Epithelial cell of esophagus (primary cell): ENCODE measurements at regions not wholly inside any gene's neighbourhood (a gene's known extent, or its start where the extent isn't known, plus 50 kb on each side); places are given as distances from the start of the nearest gene placed in this dataset.

Experiments
- DNase-seq: peaks from one replicate; pipeline ENCODE4 v3.0.0; 2010; ENCODE audit warnings: low read depth
- H3K4me3 ChIP-seq: 2 replicates; pipeline ENCODE4 v1.5.1; 2011; ENCODE audit warnings: mild to moderate bottlenecking, low read length, control low read depth
- CTCF ChIP-seq: IDR thresholded peaks from 2 replicates; pipeline ENCODE4 v1.5.1; 2011; ENCODE audit warnings: low read depth, mild to moderate bottlenecking, low read length, control low read depth, inconsistent platforms; ENCODE audit not compliant: insufficient read depth; ENCODE audit errors: missing control alignments

DNA sequence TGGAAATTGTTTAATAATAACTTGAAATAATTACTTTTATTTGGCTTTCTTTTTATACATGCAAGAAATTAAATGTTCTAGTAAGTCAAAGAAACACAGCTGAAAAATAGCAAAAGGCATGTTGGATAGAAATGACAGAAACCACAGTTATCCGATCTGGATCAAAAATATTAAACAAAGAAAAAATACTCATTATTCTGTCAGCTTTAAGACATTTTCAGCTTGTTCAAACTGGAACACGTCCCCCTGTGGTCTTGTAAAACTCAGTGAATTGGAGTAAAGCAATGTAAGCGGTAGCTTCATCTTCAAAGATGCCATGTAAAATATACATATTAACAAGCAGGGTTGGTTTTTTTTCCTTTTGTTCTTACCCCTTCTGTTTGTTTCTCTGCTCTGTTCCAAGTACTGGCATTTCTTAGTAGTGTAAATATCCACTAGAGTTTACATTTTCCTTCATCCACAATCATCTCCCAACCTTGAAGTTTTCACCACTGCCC, 223.4 kb downstream of the IGSF11 start:
- H3K4me3 ChIP-seq = no peak overlapping the region
- TF ChIP-seq CTCF = no peak
- no peak for DNase-seq

GRCh38 chr3:118813472-118813871, 221.2 kb downstream of the IGSF11 start:
- TF ChIP-seq CTCF = no peak
- DNase-seq = no peak
- no peak overlapping the region for H3K4me3 ChIP-seq

DNA sequence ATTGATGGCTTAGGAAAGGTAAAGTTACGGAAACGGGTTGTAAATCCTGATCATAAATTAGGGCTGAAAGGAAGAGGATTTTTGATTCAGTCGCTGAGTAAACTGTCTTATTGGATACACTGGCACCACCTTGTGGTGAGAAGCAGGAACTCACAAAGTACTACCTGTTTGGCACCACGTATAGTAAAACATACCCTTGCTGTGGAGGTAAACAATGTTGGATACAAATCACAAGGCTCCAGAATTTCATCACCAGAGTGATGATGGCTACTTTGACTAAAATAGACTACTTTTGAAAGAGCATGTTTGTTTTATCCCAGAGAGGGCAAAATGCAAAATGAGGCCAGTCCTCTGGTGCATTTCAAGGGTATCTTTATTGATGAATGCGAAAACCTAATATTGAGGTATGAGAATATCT, 216.9 kb downstream of the IGSF11 start:
- no peak overlapping the region for H3K4me3 ChIP-seq
- DNase-seq = peak; percentile 75
- TF ChIP-seq CTCF = peak; percentile 93

DNA sequence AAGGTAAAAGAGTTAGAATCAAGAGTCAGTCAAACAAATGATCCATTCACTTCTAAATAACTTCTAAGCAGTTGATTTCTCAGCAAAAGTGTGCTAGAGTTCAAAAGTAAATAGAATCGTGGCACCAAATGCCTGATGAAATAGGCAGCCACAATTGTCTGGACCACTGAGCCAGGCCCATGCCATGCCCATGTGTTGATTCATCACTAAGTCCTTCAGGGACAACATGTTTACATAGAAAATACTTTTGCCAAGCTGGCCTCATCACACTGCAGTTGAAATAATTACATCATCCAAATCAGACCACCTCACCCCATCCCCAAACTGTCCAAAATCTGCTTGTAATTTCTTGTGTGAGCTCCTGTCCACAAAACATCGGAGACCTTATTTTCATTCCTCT, 216.3 kb downstream of the IGSF11 start:
- DNase-seq = peak; percentile 27
- no peak for TF ChIP-seq CTCF

GRCh38 chr3:118823626-118824025, 211.0 kb downstream of the IGSF11 start:
- no peak for DNase-seq
- TF ChIP-seq CTCF = no peak
- no peak overlapping the region for H3K4me3 ChIP-seq

More for the DNA sequence above, 216.3 kb downstream of the IGSF11 start:
- no peak overlapping the region for H3K4me3 ChIP-seq

GRCh38 chr3:118827446-118827845, 207.2 kb downstream of the IGSF11 start:
- no peak for DNase-seq
- TF ChIP-seq CTCF = no peak
- no peak overlapping the region for H3K4me3 ChIP-seq

DNA sequence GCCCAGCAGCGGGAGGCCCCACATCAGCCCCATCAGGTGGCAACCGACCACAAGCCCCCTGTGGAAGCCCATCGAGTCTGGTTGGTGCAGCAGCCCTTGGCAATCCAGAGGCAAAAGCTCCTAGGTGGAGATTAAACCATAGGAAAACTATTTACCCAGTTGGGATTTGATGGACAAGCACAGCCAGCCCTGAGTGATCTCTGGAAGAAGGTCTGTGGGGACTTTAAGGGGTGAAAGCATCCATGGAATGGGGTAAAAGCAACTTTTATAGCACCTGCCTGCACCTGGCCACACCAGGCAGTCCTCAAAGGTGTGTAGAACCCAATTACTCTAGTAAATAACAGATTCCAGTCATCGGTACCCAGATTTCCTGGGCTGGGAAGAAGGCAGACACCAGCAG, 206.3 kb downstream of the IGSF11 start:
- no peak for DNase-seq
- H3K4me3 ChIP-seq = no peak overlapping the region
- TF ChIP-seq CTCF = no peak
